ENCODE measurements at regions not wholly inside any gene's neighbourhood (a gene's known extent, or its start where the extent isn't known, plus 50 kb on each side); places are given as distances from the start of the nearest gene placed in this dataset.

GRCh38 chr10:109743574-109743973, 179.7 kb downstream of the XPNPEP1 start:
- TF ChIP-seq, protein P1, sequence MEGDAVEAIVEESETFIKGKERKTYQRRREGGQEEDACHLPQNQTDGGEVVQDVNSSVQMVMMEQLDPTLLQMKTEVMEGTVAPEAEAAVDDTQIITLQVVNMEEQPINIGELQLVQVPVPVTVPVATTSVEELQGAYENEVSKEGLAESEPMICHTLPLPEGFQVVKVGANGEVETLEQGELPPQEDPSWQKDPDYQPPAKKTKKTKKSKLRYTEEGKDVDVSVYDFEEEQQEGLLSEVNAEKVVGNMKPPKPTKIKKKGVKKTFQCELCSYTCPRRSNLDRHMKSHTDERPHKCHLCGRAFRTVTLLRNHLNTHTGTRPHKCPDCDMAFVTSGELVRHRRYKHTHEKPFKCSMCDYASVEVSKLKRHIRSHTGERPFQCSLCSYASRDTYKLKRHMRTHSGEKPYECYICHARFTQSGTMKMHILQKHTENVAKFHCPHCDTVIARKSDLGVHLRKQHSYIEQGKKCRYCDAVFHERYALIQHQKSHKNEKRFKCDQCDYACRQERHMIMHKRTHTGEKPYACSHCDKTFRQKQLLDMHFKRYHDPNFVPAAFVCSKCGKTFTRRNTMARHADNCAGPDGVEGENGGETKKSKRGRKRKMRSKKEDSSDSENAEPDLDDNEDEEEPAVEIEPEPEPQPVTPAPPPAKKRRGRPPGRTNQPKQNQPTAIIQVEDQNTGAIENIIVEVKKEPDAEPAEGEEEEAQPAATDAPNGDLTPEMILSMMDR (IDR thresholded peaks at IDR 0.05; ENCODE audit: poor library complexity, severe bottlenecking): no peak
- Histone ChIP-seq H3K36me3 (ENCODE audit: low read depth) (no peaks in the 10 kb centered on the region), H3K4me3 (ENCODE audit: severe bottlenecking) (no peak overlapping the region), H3K4me1 (ENCODE audit: insufficient read depth, poor library complexity, severe bottlenecking) (no peaks in the 10 kb centered on the region), H3K9me3 (ENCODE audit: severe bottlenecking) (no peaks in the 10 kb centered on the region), H3K27me3 (ENCODE audit: insufficient read depth, poor library complexity, severe bottlenecking) (no peaks in the 10 kb centered on the region), H3K27ac (ENCODE audit: poor library complexity, severe bottlenecking) (no peak overlapping the region)
- DNase-seq (ENCODE audit: low spot score): no peak
- ATAC-seq (ENCODE audit: low read depth): peak; percentile 21; the same call in 1 of the 3 replicates

- H3K4me3 ChIP-seq (ENCODE audit: severe bottlenecking): no peak overlapping the region
- H3K9me3 ChIP-seq (ENCODE audit: severe bottlenecking): no peaks in the 10 kb centered on the region
- TF ChIP-seq, protein P1 (IDR thresholded peaks at IDR 0.05; ENCODE audit: poor library complexity, severe bottlenecking): no peak
- DNase-seq (ENCODE audit: low spot score) (no peak), ATAC-seq (ENCODE audit: low read depth) (no peak)
- no peaks in the 10 kb centered on the region for H3K36me3 ChIP-seq (ENCODE audit: low read depth)
- no peak overlapping the region for H3K27ac ChIP-seq (ENCODE audit: poor library complexity, severe bottlenecking)
- no peaks in the 10 kb centered on the region for H3K4me1 ChIP-seq (ENCODE audit: insufficient read depth, poor library complexity, severe bottlenecking)
- no peaks in the 10 kb centered on the region for H3K27me3 ChIP-seq (ENCODE audit: insufficient read depth, poor library complexity, severe bottlenecking)
These were observed 180.2 kb downstream of the XPNPEP1 start for GRCh38 chr10:109743146-109743545.

- Histone ChIP-seq H3K36me3 (ENCODE audit: low read depth) (no peaks in the 10 kb centered on the region), H3K4me1 (ENCODE audit: insufficient read depth, poor library complexity, severe bottlenecking) (no peaks in the 10 kb centered on the region), H3K27ac (ENCODE audit: poor library complexity, severe bottlenecking) (no peak overlapping the region), H3K9me3 (ENCODE audit: severe bottlenecking) (no peaks in the 10 kb centered on the region), H3K4me3 (ENCODE audit: severe bottlenecking) (no peak overlapping the region), H3K27me3 (ENCODE audit: insufficient read depth, poor library complexity, severe bottlenecking) (no peaks in the 10 kb centered on the region)
- TF ChIP-seq, protein P1 (IDR thresholded peaks at IDR 0.05; ENCODE audit: poor library complexity, severe bottlenecking): no peak
- ATAC-seq (ENCODE audit: low read depth) (no peak), DNase-seq (ENCODE audit: low spot score) (no peak)
These were observed 181.6 kb downstream of the XPNPEP1 start for GRCh38 chr10:109741712-109742111.

DNA sequence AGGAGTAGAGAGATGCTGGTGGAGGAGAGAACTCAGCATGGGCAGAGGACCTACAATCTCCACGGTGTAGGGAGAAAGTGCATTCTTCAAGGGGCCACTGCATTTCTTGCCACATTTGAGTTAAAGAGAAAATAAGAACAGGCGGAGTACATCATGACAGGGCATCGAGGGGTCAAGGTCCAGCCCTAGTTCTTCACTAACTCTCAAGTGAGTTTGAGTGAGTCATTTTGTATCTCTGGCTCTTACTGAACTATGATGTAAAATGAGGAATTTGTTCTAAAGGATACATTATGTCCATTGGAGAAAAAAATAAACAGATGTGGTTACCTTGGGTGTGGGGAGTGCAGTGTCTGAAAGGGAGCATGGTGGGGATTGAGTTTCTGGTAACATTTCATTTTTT, 182.9 kb downstream of the XPNPEP1 start:
- H3K27ac ChIP-seq (ENCODE audit: poor library complexity, severe bottlenecking): no peak overlapping the region
- ATAC-seq (ENCODE audit: low read depth): no peak
- no peaks in the 10 kb centered on the region for H3K4me1 ChIP-seq (ENCODE audit: insufficient read depth, poor library complexity, severe bottlenecking)
- no peaks in the 10 kb centered on the region for H3K36me3 ChIP-seq (ENCODE audit: low read depth)
- H3K4me3 ChIP-seq (ENCODE audit: severe bottlenecking): no peak overlapping the region
- no peaks in the 10 kb centered on the region for H3K9me3 ChIP-seq (ENCODE audit: severe bottlenecking)
- TF ChIP-seq, protein P1 (IDR thresholded peaks at IDR 0.05; ENCODE audit: poor library complexity, severe bottlenecking): no peak
- no peak for DNase-seq (ENCODE audit: low spot score)
- H3K27me3 ChIP-seq (ENCODE audit: insufficient read depth, poor library complexity, severe bottlenecking): no peaks in the 10 kb centered on the region

DNA sequence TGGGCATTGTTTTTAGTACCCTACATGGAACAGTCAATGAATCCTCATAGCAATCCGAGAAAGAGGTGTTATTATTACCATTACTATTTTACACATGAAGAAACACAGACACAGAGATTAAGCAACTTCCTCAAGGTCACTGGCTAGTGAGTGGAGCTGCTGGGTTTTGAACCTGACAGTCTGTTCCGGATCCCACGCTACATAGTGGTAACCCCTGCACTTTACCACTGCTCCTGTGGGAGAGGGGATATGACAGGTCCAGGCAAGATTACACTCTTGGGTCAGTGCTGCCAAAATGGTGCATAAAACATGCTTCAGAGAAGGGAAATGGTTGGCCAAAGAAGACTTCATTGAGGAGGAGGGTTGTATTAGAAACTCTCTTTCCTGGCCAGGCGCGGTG, 185.7 kb downstream of the XPNPEP1 start:
- Histone ChIP-seq H3K27ac (ENCODE audit: poor library complexity, severe bottlenecking) (no peak overlapping the region), H3K36me3 (ENCODE audit: low read depth) (no peaks in the 10 kb centered on the region), H3K27me3 (ENCODE audit: insufficient read depth, poor library complexity, severe bottlenecking) (no peaks in the 10 kb centered on the region), H3K4me3 (ENCODE audit: severe bottlenecking) (no peak overlapping the region), H3K9me3 (ENCODE audit: severe bottlenecking) (no peaks in the 10 kb centered on the region), H3K4me1 (ENCODE audit: insufficient read depth, poor library complexity, severe bottlenecking) (no peaks in the 10 kb centered on the region)
- TF ChIP-seq, protein P1 (IDR thresholded peaks at IDR 0.05; ENCODE audit: poor library complexity, severe bottlenecking): no peak
- ATAC-seq (ENCODE audit: low read depth) (no peak), DNase-seq (ENCODE audit: low spot score) (no peak)
